Fibroblast of pulmonary artery (primary cell): ENCODE measurements at regions not wholly inside any gene's neighbourhood (a gene's known extent, or its start where the extent isn't known, plus 50 kb on each side); places are given as distances from the start of the nearest gene placed in this dataset.

Experiments used
- DNase-seq: peaks from one replicate; pipeline ENCODE4 v3.0.0-alpha.2; 2010; ENCODE audit warnings: low read depth
- H3K4me3 ChIP-seq: replicated peaks from 2 replicates; pipeline ENCODE4 v1.5.1; 2011; ENCODE audit warnings: low read depth, mild to moderate bottlenecking, control low read depth, low read length, moderate library complexity
- CTCF ChIP-seq: IDR thresholded peaks from 2 replicates; pipeline ENCODE4 v1.5.1; 2011; ENCODE audit warnings: mild to moderate bottlenecking, control low read depth, low read length, inconsistent platforms; ENCODE audit errors: missing control alignments

- no peak overlapping the region for H3K4me3 ChIP-seq
- DNase-seq, result no peak
- TF ChIP-seq CTCF, result no peak
Observed at GRCh38 chr4:96264941-96265463, 425.1 kb downstream of the PDHA2 start.

GRCh38 chr4:96293806-96294205, 453.9 kb downstream of the PDHA2 start:
- TF ChIP-seq CTCF, result no peak
- H3K4me3 ChIP-seq, result no peak overlapping the region

GRCh38 chr4:96295143-96295741, 455.3 kb downstream of the PDHA2 start:
- no peak for DNase-seq
- H3K4me3 ChIP-seq, result no peak overlapping the region
- TF ChIP-seq CTCF, result no peak

More at GRCh38 chr4:96293806-96294205, 453.9 kb downstream of the PDHA2 start:
- no peak for DNase-seq

GRCh38 chr4:96301715-96302114, 461.8 kb downstream of the PDHA2 start:
- H3K4me3 ChIP-seq, result no peak overlapping the region
- DNase-seq, result no peak
- no peak for TF ChIP-seq CTCF

GRCh38 chr4:96305030-96305429, 465.1 kb downstream of the PDHA2 start:
- no peak for DNase-seq
- H3K4me3 ChIP-seq, result no peak overlapping the region
- TF ChIP-seq CTCF, result no peak

- TF ChIP-seq CTCF, result no peak
- peak; percentile 11 for DNase-seq
- H3K4me3 ChIP-seq, result peak overlapping the region; percentile 47
Observed at GRCh38 chr4:96312046-96312685, 472.3 kb downstream of the PDHA2 start.
